GM12892 (cell line): ENCODE measurements at regions not wholly inside any gene's neighbourhood (a gene's known extent, or its start where the extent isn't known, plus 50 kb on each side); places are given as distances from the start of the nearest gene placed in this dataset.

ENCODE experiments used
- DNase-seq: peaks from one replicate; pipeline ENCODE4 v3.0.0; 2011; ENCODE audit not compliant: insufficient read length
- FAIRE-seq: peaks from 2 replicates; lab custom pipeline; 2011; peaks lifted over from hg19 to GRCh38; lab: Jason Lieb, UNC
- POLR2A ChIP-seq: IDR thresholded peaks from 2 replicates; pipeline ENCODE4 v1.6.1; 2011; ENCODE audit warnings: low read depth, low read length, control low read depth
- POLR2AphosphoS5 ChIP-seq: IDR thresholded peaks from 2 replicates; pipeline ENCODE4 v1.6.1; 2011; ENCODE audit warnings: low read depth, low read length, control low read depth
- TAF1 ChIP-seq: IDR thresholded peaks from 2 replicates; pipeline ENCODE4 v1.6.1; 2011; ENCODE audit warnings: low read depth, mild to moderate bottlenecking, control low read depth, low read length, borderline replicate concordance

- DNase-seq: no peak
- TF ChIP-seq TAF1 (no peak), POLR2A (no peak), POLR2AphosphoS5 (no peak)
- no peak for FAIRE-seq
Observed at GRCh38 chr6:140317950-140318349, 943.5 kb upstream of the CITED2 start.

- TF ChIP-seq POLR2A: no peak
- no peak for TF ChIP-seq TAF1
- no peak for TF ChIP-seq POLR2AphosphoS5
- no peak for FAIRE-seq
- no peak for DNase-seq
Observed at GRCh38 chr6:140316966-140317365, 942.5 kb upstream of the CITED2 start.

DNA sequence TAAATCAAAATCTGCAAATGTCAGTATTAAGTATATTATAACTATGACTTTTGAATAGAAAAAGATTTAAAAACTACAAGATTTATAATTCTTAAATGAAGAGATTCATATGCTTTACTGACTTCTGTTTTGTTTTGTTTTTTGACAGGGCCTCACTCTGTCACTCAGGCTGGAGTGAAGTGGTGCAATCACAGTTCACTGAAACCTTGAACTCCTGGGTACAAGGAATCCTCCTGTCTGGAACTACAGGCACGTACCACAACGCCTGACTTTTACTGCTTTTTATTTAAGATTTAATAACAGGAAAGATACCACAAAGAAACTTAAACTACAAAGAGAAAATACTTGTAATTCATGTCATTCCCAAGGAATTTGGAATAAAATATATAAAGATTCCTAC is 940.2 kb upstream of the CITED2 start:
- FAIRE-seq (no peak), DNase-seq (no peak)
- no peak for TF ChIP-seq TAF1
- no peak for TF ChIP-seq POLR2AphosphoS5
- no peak for TF ChIP-seq POLR2A

GRCh38 chr6:140311146-140311545 is 936.7 kb upstream of the CITED2 start:
- no peak for TF ChIP-seq POLR2A
- TF ChIP-seq POLR2AphosphoS5: no peak
- no peak for TF ChIP-seq TAF1
- DNase-seq (no peak), FAIRE-seq (no peak)

GRCh38 chr6:140303218-140303949 is 928.9 kb upstream of the CITED2 start:
- DNase-seq (no peak), FAIRE-seq (no peak)
- TF ChIP-seq POLR2A (no peak), POLR2AphosphoS5 (no peak), TAF1 (no peak)

GRCh38 chr6:140300331-140300730 is 925.9 kb upstream of the CITED2 start:
- TF ChIP-seq POLR2AphosphoS5 (no peak), TAF1 (no peak), POLR2A (no peak)
- no peak for DNase-seq
- FAIRE-seq: no peak

DNA sequence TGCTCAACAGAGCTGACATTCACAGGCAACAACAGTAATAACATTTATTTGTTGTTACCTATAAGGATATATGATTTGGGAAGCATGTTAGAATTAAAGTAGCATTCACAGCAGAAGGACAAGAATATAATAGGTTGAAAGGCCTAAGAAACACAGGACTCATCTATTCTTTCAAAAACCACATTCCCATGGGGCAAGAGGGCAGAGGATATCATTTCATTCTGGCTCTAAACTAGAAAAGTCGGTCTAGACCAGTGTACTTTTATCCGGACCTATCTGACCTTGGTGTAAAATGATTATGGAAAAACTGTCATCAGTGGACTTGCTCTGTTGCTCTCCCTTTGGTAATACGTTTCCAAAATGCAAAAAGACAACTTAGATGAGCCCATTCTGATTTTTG is 914.7 kb upstream of the CITED2 start:
- TF ChIP-seq POLR2A: no peak
- no peak for TF ChIP-seq POLR2AphosphoS5
- TF ChIP-seq TAF1: no peak
- DNase-seq (no peak), FAIRE-seq (no peak)

- DNase-seq: no peak
- FAIRE-seq: no peak
- no peak for TF ChIP-seq POLR2AphosphoS5
- TF ChIP-seq TAF1: no peak
- no peak for TF ChIP-seq POLR2A
Observed at GRCh38 chr6:140285998-140286690, 911.7 kb upstream of the CITED2 start.

- FAIRE-seq: no peak
- no peak for DNase-seq
Observed at GRCh38 chr6:140285471-140285870, 911.0 kb upstream of the CITED2 start.

DNA sequence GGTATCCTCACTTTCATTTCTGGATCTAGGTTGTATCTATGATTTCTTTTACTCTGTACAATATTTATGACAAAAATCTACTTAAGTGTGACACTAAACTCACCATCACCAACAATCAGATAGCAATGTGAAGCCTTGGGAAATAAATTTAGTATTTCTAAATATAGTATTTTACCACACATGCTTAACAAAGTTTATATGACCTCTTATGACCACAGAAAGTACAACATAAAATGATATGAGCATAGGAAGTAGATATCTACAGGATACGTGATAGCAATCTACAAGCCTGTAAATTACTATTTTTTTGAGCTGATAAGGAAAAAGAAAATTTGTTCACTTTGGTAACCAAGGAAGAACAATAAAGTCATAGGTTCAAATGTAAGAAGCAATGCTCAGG is 910.4 kb upstream of the CITED2 start:
- FAIRE-seq: no peak
- DNase-seq: no peak
- no peak for TF ChIP-seq POLR2AphosphoS5
- no peak for TF ChIP-seq TAF1
- no peak for TF ChIP-seq POLR2A

More at GRCh38 chr6:140285471-140285870, 911.0 kb upstream of the CITED2 start:
- no peak for TF ChIP-seq POLR2A
- no peak for TF ChIP-seq POLR2AphosphoS5
- no peak for TF ChIP-seq TAF1

DNA sequence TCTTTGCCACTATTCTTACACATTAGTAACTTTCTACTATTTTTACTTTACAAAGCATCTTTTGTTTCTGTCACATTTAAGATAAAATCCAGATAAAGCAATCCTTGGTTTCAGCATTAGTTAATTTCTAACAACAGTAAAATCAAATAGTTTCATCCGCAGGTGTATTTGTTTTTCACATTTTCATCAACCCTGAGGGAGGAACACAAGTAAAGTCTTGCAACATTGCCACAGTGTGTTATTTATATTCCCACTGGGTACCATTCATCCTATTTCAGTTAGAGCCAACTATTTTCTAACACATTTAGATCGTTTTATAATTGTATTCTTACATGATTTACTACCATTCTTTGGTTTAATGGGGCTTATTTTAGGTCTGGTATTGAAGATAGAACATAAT is 908.7 kb upstream of the CITED2 start:
- FAIRE-seq (no peak), DNase-seq (no peak)
- TF ChIP-seq POLR2AphosphoS5 (no peak), POLR2A (no peak), TAF1 (no peak)

- TF ChIP-seq TAF1: no peak
- TF ChIP-seq POLR2A: no peak
- no peak for TF ChIP-seq POLR2AphosphoS5
- no peak for DNase-seq
- no peak for FAIRE-seq
Observed at GRCh38 chr6:140281767-140282166, 907.3 kb upstream of the CITED2 start.

DNA sequence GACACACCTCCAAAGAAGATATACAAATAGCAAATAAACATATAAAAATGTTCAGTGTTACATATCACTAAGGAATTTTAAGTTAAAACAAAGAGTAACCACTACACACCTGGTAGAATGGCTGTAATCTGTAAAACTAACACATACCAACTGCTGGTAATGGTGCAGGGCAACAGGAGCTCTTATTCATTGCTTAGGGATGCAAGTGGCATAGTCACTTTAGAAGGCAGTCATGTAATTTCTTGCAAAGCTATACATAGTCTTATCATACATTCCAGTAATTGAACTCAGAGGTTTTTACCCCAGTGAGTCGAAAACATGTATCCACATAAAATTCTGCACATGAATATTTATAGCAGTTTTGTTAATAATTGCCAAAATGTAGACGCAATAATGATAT is 906.8 kb upstream of the CITED2 start:
- FAIRE-seq (no peak), DNase-seq (no peak)
- TF ChIP-seq TAF1: no peak
- no peak for TF ChIP-seq POLR2AphosphoS5
- TF ChIP-seq POLR2A: no peak

DNA sequence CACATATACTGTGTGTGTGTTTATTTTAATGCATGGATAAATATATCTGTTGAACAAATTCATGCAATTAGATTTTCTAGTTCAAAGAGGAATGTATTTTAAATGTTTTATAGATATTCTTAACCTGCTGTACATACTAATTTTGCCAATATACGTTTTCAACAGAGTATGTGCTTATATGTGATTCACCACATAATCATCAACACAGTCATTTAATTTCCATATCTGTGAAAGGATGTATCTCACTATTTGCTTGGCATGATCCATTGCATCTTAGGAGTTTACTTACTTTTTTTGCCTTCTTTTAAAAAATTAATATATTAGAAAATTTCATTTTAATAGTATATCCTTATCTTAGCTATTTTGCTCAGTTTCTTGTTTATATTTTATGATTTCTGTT is 902.3 kb upstream of the CITED2 start:
- no peak for TF ChIP-seq POLR2A
- TF ChIP-seq TAF1: no peak
- no peak for TF ChIP-seq POLR2AphosphoS5
- DNase-seq: no peak
- FAIRE-seq: no peak

DNA sequence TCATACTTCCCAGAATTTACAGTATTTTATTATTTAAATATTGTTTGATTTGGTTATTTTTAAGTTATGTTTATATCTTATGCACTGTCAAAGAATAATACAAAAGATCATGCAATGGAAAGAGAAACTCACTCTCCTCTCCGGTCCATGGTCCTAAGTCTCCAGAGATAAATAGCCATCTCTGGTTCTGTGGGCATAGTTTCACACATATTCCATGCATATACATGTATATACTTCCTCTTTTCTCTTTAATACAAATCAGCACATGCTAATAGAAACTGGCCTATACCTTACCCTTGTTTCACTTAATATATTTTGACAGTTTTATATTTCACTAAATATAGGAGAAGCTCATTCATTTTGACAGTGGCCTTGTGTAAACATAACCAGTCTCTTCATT is 901.7 kb upstream of the CITED2 start:
- TF ChIP-seq POLR2AphosphoS5: no peak
- no peak for TF ChIP-seq POLR2A
- TF ChIP-seq TAF1: no peak
- FAIRE-seq: no peak
- DNase-seq: no peak
